Thyroid gland (tissue), 4 donors: ENCODE measurements at regions not wholly inside any gene's neighbourhood (a gene's known extent, or its start where the extent isn't known, plus 50 kb on each side); places are given as distances from the start of the nearest gene placed in this dataset.

Source experiments
- CTCF ChIP-seq, 6 experiments: fragments of 200-600 bp in 3 of 6; fragments of 450-650 bp in 3 of 6; sonication (generic) in 3 of 6; IDR thresholded peaks; one replicate each; pipeline ENCODE4 v1.5.1; 2016 to 2019; ENCODE audit warnings: antibody characterized with exemption in 6 of 6, mild to moderate bottlenecking in 2 of 6, inconsistent platforms in 1 of 6, moderate library complexity in 1 of 6
- POLR2A ChIP-seq, 2 donors: fragments of 450-650 bp; IDR thresholded peaks; one replicate each; pipeline ENCODE4 v1.6.1; 2017; ENCODE audit warnings: antibody characterized with exemption in 2 of 2, mild to moderate bottlenecking in 2 of 2, moderate library complexity in 1 of 2

- TF ChIP-seq POLR2A (IDR thresholded peaks at IDR 0.05) (no peak), CTCF (IDR thresholded peaks at IDR 0.05) (no peak)
Measured at GRCh38 chr12:9346866-9347327, 138.7 kb upstream of the PZP start.
